ENCODE measurements at regions not wholly inside any gene's neighbourhood (a gene's known extent, or its start where the extent isn't known, plus 50 kb on each side); places are given as distances from the start of the nearest gene placed in this dataset.

DNA sequence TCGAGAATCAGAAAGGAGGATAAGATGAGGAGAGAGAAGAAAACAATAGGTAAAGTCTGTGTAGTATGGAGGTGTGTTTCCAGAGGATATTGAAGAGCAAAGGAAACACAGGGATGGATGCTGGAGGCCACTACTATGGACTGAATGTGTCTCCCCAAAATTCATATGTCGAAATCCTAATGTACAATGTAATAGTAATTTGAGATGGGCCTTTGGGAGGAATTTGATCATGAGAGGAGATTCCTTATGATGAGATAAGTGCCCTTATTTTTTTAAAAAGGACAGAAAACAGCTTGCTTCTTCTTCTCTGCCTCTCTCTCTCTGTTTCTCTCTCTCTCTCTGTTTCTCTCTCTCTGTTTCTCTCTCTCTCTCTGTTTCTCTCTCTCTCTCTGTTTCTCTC lies 602.2 kb upstream of the ADAMTS5 start:
- TF ChIP-seq EZH2 (IDR thresholded peaks at IDR 0.05; ENCODE audit: low read length) (no peak), CTCF (optimal IDR thresholded peaks at IDR 0.05 in 1 of 3, IDR thresholded peaks at IDR 0.05 in 1 of 3, conservative IDR thresholded peaks at IDR 0.05 in 1 of 3; ENCODE audit: extremely low read depth in 1 of 3, insufficient read depth in 2 of 3, low read length in 3 of 3) (no peak)
